ENCODE measurements at regions not wholly inside any gene's neighbourhood (a gene's known extent, or its start where the extent isn't known, plus 50 kb on each side); places are given as distances from the start of the nearest gene placed in this dataset.
"Not testable (repeated sequence)": the region's sequence is repeated elsewhere in the genome, so short reads cannot be mapped to it uniquely, and the experiment has no call there.

DNA sequence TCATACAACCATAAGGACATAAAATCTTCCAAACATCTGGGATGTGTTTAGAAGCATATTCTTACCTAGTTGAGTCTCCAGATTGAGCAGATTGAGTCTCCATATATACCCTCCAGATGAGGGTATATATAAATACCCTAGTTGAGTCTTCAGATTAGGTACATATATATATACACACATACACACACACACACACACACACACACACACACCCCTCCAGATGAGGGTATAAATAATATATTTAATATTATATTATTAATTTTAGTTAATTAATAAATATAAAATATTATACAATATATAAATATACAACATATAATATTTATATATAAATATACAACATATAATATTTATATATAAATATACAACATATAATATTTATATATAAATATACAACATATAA, 2219.1 kb downstream of the PCDH7 start:
- not testable (repeated sequence) for DNase-seq

DNA sequence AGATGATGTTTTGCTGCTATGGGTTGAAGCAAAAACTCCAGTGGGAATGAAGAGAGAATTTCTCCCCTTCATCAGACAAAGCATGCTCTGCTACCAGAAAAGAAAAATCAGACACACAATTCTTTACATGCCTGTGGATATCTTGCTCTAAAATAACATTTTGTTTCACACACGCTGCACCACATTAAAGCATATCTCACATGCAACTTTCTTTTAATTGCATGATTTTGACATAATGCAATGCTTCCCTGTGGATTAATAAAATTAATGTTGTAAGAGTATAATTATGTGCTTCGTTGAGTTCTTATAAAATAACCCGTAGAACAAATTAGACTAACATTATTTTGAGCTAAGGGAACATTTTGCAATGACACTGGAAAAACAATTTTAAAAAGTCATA, 2230.7 kb downstream of the PCDH7 start:
- DNase-seq: no peak

DNA sequence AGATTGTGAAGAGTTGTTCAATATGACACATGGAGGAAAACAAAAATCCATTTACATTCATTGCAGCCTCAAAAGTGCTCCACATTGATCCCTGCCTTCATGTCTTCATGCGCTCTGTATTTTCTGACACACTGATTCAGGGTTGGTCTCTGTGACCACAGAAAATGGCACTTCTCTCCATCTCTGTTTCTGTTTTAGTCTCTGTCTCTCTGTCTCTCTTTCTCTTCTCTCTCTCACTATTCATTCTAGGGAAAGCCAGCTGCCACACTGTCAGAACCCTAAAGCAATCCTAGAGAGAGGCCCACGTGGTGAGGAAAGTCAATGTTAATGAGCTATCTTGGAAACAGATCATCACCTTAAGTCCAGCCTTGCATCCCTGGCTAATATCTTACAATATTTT, 2238.4 kb downstream of the PCDH7 start:
- no peak for DNase-seq

DNA sequence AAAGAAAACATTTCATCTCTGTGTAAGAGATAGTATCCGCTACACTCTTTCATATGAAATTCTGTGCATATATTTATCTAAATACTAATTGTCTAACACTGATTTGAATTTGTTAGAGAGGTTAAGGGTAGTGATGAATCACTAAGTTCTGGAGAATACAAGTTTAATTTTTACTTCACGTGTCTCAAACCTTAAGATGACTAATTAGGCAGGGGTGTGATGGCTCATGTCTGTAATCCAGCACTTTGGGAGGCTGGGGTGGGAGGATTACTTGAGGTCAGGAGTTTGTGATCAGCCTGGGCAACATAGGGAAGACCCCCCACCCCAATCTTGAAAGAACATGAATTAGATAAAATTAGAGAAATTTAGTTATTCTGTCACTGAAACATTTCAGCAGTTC, 2241.9 kb downstream of the PCDH7 start:
- no peak for DNase-seq

DNA sequence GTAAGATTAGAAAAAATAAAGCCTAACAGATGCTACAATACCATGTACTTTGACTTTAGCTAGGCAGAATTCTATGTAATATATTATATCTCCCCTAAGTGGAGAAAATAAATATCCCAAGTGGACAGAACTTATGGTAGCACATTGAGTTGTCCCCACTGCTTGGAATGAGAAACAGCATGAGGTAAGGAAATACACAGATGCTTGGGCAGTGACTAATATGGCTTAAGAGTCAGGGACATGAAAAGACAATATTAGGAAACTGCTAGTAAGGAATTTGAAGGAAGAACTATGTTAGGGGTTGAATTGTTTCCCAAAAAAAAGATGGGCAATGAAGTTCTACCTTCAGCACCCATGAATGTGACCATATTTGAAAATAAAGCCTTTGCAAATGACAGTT, 2265.1 kb downstream of the PCDH7 start:
- DNase-seq: no peak

DNA sequence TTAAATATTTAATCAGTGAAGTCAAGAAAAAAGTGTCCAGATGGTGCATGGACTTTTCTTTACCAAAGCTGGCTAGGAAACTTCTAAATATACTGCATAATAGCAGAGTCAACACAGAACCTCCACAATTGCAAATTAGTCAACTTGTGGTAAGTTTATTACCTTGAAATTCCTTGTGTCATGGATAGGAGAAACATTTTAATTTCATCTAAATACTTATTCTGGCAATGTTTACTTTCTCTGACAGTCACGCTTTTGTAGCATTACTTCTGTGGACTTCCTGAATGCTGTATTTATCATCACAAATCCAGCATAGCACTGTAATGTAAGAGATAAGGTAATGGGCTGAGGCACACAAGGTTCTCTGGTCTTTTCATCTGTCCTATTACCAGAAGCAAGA, 2266.1 kb downstream of the PCDH7 start:
- DNase-seq: no peak

DNA sequence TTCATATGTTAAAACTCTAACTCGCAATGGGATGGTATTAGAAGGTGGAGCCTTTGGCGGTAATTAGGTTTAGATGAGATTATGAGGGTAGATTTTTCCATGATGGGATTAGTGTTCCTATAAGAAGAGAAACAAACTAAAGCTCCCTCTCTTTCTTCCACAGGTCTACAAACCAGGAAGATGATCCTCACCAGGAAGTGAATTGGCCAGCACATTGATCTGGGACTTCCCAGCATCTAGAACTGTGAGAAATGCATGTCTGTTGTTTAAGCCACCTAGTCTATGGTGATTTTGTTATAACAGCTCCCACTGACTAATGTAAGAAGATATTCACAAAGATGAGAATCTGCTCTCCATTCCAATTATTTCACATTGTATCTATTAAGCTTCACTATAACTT, 2266.9 kb downstream of the PCDH7 start:
- DNase-seq: no peak

DNA sequence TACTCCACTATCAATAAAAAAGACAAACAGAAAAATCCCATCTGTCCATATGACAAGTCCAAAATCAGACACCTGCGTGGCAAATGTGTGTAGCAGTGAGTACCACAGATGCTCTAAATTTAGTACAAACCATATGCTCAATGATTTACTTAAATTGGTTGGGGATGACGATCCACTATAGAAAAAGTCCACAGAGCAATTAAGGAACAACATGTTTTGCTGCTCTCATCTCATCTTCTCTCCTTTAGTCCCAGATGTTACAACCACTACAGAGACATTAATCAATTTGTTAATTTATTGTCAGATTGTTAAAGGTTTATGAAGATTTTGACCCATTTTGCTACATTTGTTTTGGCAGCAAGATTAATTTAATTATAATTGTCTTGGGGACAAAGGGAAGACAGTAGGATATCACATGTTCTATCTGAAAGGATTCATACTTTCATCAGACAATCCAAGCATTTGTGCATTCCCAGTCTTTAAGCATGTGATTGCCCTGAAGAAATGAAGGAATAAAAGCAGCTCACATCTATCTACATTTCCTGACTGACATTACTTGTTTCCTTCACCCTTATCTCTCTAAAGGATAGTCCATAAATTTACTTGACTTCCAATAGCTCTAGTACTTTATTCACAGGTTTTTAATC, 2268.1 kb downstream of the PCDH7 start:
- no peak for DNase-seq

DNA sequence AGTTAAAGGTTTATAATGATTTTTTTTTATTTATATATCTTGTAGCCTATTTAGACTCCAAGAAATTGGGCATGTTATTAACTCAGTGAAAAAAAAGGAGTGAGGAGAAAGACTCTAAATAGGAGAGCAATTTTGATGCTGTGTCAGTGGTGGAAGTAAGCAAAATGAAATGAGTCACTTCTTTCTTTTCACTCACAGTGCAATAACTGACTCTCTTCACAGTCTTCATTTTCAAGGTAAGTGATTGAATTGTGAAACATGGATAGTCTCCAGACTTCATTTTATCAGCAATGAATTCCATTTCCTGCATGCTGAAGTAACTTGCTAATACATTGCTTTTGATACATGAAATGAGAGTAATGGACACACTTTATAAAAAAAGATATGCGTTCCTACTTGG, 2271.5 kb downstream of the PCDH7 start:
- DNase-seq: no peak

DNA sequence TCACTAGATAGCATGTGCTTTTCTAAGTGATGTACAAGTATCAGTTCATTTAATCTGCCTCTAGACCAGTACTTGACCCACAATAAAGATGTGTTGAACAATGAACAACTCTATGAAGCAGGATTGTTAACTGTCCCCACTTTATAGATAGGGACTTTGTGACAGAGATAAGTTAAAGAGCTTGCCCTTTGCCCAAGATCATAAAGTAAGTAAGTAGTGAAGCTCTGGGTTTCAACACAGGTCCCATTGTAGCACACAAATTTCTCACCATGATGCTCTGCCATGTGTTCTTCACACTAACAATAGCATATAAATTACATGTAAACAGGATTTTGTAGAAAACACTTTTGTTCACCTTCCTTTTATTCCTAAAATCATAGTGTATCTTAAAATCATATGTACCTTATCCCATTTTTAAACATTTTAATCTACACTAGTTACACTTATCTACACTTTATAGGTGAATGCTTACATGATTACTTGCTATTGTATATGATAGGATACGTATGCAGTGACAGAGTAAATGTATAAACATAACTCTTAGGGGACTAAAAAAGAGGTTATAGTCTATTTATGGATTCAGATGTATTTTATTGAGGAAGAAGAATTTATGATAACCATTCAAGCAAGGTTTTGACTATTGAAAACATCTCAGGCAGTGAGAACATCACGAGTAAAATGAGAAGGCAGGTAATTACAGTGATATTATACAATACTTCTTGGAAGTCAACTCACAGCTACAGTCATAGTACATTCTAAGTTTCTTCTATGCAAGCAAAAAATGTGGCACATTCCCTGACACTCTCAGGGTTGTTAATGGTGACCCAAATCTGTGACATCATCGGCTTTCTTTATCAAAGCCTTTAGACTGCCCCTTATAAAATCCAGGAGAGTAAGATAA, 2275.1 kb downstream of the PCDH7 start:
- no peak for DNase-seq

DNA sequence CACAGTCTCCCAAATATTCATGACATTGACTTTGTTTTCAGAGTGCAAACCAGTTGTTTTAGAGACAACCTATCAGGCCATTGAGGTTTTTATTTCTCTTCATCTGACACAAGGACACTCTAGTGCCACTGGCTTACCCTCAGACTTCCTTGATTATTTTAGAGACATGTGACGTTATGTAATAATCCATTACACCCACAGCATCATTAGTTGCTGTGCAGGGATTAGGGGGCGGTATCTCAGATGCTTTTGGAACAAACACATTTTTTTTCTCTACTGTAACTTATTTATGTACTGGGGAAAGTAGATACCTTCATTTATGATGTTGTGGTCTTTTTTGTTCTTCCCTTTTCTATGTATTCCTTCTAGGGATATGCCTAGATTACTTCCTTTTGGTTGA, 2293.1 kb downstream of the PCDH7 start:
- DNase-seq: no peak

DNA sequence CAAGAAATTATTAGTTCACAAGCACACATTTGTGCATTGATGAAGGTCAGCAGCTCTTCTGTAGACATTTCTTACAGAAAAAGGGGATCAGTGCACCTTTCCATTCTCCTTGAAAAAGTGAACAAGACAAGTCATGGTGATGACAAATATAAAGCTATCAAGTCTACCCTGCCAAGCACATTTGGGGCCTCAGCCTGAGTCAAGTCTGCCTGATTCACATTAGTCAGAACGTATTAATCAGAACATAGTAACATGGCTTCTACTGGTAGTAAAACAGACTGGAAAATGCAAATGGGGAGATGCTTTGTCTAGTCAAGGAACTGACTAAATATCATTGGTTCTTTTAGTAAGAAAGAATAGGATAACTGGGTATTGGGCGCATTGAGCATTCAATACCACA, 2305.1 kb downstream of the PCDH7 start:
- no peak for DNase-seq

DNA sequence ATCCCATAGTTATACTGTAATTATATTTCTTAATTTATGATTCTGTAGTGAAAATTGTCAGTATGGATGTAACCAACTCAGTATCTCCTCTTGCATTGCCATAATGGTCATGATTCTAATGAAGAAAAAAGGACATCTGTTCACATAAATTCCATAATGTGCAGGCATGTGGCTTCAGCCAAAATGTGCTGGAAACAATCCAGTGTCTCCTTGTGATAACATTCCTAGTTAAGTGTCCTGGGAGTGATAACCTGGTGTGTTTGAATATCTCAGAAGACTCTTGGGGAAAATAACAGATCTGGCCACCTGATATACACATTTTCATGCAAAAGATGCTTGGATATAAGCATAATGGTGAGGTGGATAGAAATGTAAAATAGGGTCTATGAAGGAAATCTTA, 2309.8 kb downstream of the PCDH7 start:
- DNase-seq: no peak

DNA sequence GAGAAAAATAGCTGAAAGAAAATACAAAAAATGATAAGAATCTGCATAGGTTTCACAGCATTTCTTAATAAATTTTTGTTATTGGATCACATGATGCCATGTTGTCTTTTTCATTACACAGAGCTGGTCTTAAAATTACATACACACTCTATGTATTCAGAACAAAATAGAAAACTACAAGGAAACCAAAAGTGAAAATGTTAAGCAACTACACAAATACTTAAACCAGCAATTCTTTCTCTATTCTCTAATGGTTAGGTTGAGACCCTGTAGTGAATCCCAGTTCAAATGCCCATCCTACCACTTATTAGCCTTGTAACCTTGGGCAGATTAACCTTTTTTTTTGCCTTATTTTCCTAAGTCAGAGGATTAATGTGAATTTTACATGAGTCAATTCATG, 2311.2 kb downstream of the PCDH7 start:
- no peak for DNase-seq

DNA sequence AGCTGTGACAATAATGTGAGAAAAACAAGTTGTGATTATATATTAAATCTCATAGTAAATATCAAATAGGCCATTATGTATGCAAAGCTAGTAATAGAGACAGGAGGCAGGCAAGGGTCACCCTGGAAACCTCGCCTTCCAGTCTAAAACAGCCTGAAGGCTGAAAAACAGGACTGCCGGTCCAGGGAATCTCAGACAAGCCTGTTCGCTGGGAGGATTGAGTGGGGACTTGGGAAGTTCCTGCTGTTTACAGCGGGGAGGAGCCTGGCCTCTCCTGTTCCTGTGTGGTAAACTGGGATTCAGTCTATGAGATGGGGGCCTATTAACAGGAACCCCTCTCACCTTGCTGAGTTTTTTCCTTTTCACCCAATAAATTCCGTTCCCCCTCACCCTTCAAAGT, 2317.3 kb downstream of the PCDH7 start:
- no peak for DNase-seq

DNA sequence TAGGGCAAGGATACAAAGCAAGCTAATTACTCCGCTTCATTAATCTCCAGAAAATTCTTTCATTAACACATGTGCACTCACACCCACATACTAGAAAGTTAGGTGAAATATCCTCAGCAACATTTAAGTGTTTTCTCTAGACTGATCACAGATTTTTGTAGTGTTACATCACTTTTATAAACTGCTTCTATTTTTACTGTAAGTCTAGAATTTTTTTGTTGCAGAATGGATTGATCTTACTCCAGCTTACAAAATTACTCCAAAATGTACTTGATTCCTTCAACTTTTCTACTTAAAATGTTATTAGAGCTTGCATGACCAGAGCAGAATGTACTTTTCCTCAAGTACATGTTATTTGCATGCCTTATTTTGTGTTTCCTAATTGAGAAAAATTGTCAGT, 2325.2 kb downstream of the PCDH7 start:
- no peak for DNase-seq

DNA sequence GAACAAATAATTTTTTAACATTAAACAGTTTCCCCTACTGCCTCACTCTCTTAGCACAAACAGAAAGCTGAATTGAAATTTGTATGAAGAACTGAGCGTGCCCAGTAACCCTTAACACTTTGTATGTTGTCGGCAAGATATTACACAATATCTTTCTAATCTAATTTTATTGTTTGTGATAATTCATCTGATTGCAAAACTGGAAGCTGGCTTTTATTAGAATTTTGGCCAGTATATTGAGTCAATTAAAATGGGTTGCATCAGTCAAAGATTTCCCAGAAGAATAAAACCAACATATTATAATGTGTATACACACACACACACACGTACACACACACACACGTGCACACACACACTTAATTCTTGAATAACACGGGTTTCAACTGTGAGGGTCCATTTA, 2332.1 kb downstream of the PCDH7 start:
- no peak for DNase-seq

DNA sequence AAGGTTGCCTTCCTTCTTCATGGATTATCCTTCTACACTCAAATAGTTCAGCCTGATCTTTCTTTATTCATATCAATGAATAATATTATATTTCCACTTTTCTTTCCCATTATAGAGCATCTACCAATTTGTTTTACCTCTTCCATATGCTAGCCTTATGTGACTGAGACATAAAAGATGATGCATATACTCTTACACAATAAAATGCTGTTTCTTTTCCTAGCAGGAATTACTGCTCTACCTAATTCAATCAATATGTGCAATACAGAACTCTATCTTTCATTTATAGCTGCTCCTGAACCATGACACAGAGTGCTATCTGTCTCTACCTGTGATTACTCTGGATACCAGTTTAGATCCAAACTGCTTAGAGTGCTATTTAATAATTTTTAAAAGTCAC, 2334.0 kb downstream of the PCDH7 start:
- DNase-seq: no peak

DNA sequence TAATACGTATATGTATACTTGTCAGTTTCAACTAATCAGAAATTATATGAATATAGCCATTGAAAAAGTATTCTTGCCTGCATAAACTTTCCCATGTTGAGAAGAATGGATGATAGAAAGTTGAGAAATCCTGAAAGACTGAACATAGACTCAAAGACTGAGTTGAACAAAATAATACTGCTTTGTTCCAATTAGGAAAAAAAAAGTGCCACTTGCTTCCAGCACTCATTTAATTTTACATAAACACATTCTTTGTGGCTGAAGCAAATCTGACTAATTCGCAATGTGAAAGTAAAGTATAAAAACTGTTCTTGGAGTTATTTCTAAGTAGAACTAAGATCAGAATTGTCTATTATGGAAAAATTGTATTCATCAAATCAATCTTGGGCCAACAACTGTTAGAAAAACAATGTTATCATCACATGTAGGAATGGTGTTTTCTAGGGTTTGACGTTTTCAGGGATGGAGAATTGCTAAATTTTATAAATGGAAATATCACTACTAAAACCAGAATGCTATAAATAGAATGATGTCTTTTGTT, 2334.6 kb downstream of the PCDH7 start:
- DNase-seq: no peak

DNA sequence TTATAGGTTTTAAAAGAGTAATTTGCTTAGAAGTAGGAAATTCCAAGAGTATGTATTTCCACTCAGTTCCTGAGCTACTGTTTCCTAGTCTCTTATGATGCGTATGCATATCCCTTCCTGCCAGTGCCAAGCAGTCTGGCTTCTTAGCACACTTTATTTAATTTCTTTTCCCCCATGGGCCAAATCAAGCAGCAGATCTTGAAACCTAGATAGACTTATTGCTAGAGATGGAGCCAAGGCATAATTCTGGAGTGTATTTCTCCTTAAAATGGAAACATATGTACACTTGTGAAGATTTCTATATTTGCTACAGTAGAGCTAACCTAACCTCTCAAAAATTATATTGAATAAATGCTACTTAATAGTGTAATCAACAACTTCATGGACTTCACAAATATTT, 2337.6 kb downstream of the PCDH7 start:
- no peak for DNase-seq

DNA sequence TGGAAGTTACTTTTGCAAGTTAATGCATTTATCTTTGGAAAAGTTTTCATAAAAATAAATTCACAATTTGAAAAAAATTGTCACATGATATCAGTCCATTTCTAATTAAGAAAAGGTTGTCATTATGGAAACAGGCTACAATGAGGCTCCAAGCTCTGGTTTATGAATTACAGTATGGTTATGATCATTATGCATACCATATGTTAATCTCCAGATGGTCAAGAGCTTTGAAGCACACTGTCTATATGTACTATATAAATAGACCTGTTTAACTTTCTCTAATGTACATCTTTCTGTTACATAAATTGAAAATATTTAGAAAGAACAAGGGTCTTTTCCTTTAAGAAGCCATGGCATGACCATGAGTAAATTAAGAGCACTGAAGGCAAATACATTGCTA, 2338.8 kb downstream of the PCDH7 start:
- DNase-seq: no peak

DNA sequence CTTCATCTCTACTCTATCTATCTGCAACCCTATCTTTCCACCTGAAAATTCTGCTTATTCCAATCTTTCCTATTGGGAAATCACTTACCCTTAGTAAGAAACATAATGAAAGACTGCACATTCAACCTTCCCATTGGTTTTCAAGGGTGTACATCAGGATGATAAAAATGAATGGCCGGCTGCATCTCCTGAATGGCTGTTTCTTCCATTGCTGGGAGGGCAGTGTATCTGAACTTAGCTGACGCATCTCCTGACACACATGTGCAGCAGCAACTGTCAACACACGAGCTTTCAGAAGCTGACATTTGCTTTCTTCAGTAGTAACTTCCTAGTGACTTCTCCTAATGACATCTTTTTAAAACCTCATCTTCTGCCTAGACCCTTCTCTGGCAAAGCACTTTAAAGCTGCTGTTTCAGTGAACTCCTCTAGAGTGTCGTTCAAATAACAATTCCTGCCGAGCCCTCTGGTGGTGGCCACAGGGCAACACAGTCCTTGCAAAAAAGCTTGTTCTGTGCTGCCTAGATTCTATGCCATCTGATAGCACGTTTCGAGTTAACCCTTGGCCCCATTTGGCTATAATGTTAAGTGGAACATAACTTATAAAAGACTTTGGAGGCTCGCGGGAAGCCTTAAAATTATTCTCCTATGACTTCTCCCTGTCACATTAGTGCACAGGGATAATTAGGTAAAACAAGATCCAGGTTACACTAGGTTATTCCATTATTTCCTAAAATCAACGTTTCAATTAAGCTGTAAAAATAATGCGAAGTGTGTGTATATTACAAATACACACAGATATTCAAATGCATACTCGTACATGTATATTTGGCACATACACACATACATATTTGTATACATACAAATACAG, 2340.7 kb downstream of the PCDH7 start:
- no peak for DNase-seq

DNA sequence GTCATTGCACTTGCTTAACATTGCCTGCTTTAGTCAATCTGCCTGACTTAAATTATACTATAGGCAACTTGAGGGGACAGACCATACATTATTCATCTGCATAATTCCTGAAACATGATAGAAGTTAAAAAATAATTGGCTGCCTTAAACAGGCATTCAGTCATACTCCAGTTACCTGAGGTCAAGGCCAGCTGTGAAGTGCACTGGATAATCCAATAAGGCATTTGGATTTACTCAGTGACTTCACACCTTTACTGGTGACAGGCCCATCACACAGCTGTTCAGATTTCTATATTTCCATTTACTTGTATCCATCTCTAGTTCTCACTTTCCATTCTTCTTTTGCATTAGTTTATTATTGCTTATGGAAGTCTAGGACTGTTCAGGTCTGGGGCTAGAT, 2341.6 kb downstream of the PCDH7 start:
- no peak for DNase-seq
